Fibroblast of mammary gland (primary cell): ENCODE measurements at regions not wholly inside any gene's neighbourhood (a gene's known extent, or its start where the extent isn't known, plus 50 kb on each side); places are given as distances from the start of the nearest gene placed in this dataset.

ENCODE experiments used
- DNase-seq: peaks from one replicate; pipeline ENCODE4 v3.0.0-alpha.2; 2010; ENCODE audit warnings: low read depth
- H3K4me3 ChIP-seq: 2 replicates; pipeline ENCODE4 v1.5.1; 2011; ENCODE audit warnings: low read depth, mild to moderate bottlenecking, low read length, moderate library complexity; ENCODE audit not compliant: control insufficient read depth
- CTCF ChIP-seq: conservative IDR thresholded peaks from 2 replicates; pipeline ENCODE4 v1.5.1; 2011; ENCODE audit warnings: low read depth, low read length, inconsistent platforms; ENCODE audit not compliant: control insufficient read depth, insufficient read depth

GRCh38 chr1:30151119-30151518, 572.3 kb downstream of the MATN1 start:
- no peak for TF ChIP-seq CTCF
- no peak for DNase-seq
- no peak overlapping the region for H3K4me3 ChIP-seq

- DNase-seq, result no peak
- no peak for TF ChIP-seq CTCF
- no peak overlapping the region for H3K4me3 ChIP-seq
Observed at GRCh38 chr1:30149226-30149625, 574.2 kb downstream of the MATN1 start.

DNA sequence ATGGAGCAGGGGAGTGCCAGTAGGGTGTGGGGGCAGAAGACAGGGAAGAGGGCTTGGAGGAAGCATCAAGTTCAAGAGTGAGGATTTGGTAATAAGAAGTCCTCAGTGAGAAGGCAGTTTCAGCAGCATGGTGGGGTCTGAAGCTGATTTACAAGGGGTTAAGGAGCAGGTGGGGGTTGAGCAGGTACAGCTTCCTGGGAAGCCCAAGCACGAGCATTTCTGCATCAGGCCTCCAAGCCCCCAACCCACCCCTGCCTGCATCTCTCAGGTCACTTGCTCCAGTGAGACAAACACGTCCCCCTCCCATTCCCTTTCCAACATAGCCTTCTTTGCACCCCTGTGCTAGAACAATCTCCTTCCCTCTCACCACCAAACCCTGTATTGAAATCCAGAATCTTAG, 574.7 kb downstream of the MATN1 start:
- no peak for TF ChIP-seq CTCF
- H3K4me3 ChIP-seq, result no peak overlapping the region
- DNase-seq, result no peak

DNA sequence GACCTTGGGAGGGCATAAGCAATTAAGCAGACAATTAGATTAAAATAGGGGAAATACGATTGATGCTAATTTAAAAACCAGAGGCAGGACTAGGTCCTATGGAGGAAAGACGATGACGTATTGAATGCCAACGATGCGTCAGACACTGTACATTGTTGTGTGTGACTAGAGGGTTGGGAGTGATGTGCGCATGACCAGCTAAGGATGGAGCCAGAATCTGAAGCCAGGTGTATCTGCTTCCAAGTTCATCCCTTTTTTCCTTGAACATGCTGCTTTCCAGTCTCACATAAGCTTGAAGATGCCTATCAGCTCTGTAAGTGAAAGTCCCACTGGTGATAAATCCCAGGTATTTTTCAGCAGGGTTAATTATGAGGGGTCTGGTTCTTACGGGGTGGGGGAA, 576.2 kb downstream of the MATN1 start:
- no peak overlapping the region for H3K4me3 ChIP-seq
- no peak for DNase-seq
- TF ChIP-seq CTCF, result no peak

- H3K4me3 ChIP-seq, result no peak overlapping the region
- no peak for DNase-seq
Observed at GRCh38 chr1:30146448-30146847, 576.9 kb downstream of the MATN1 start.

DNA sequence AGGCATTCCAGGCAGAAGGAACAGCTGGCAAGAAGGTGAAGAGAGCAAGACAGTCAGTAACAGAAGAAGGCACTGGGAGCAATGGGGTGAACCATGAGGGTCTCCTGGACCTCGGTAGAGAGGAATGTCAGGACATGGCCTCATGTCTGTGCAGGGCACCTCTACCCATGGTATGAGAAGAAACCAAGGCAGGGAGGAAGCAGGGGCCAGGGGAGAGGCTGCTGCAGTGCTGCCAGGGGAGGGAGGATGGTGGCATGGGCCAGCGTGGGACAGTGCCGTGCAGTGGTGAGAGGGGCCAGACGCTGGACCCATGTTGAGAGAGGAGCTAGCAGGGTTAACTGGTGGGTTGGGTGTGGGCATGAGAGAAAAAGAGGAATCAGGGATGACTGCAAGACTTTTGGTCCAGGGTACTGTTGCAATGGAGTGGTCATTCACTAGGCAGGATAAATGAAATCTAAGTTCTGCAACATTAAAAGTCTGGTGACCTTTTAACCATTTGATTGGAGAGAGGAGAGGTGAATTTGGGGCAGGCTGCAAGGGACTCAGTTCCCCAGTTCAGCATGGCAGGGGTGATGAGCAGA, 577.6 kb downstream of the MATN1 start:
- DNase-seq, result no peak
- H3K4me3 ChIP-seq, result no peak overlapping the region
- no peak for TF ChIP-seq CTCF

More at GRCh38 chr1:30146448-30146847, 576.9 kb downstream of the MATN1 start:
- no peak for TF ChIP-seq CTCF

DNA sequence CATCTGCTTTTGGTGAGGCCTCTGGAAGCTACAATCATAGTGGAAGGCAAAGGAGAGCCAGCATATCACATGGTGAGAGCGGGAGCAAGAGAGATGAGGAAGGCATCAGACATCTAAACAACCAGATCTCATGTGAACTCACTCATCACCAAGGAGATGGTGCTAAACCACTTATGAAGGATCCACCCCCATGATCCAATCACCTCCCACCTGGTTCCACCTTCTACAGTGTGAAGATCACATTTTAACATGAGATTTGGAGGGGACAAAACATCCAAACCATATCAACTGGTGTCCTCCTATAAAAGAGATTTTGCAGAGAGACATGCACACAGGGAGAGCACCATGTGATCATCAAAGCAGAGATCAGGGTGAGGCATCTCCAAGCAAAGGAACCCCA, 578.6 kb downstream of the MATN1 start:
- no peak for TF ChIP-seq CTCF
- H3K4me3 ChIP-seq, result no peak overlapping the region

More for the DNA sequence above, 578.6 kb downstream of the MATN1 start:
- no peak for DNase-seq
